ENCODE measurements at regions not wholly inside any gene's neighbourhood (a gene's known extent, or its start where the extent isn't known, plus 50 kb on each side); places are given as distances from the start of the nearest gene placed in this dataset.
A peak's percentile ranks its signal among the peaks of the same experiment; 100 is the strongest.

DNA sequence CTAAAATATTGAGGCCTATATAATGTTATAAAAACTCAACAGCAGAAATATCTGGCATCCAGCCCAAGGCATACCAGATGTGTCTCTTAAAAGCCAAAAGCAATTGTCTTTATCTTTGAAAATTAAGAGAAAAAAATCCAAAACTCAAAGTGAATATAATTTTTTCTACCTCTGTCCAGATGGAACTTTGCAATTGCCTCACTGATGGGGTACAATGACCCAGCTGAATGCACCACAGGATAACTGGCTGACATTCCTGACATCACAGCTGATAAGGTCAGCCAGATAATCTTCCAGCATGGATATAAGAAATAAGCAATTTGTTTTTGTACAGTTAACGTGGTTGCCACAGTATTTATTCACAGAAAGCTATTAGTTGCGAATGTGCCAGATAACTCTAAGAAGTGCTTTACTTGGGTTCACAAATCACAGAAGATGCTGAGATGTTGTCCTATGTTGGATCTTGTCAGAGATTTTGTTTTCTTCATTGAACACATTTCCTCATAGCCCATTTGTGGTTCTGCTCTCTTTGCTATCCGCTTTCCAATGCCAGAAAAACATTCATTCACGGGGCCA is 566.9 kb upstream of the CCDC54 start:
- H3K36me3 ChIP-seq (replicated peaks in 1 of 2; ENCODE audit: control insufficient read depth in 1 of 2, insufficient read depth in 2 of 2, low read length in 1 of 2), result peaks cover 0 to 3% of the 10 kb centered on the region in 2 experiments
- no peaks in the 10 kb centered on the region for H3K9me2 ChIP-seq
- H3K79me2 ChIP-seq (ENCODE audit: insufficient read depth), result no peaks in the 10 kb centered on the region
- H3K27me3 ChIP-seq (ENCODE audit: insufficient read depth), result no peaks in the 10 kb centered on the region
- H3K4me1 ChIP-seq (ENCODE audit: control insufficient read depth in 1 of 2, insufficient read depth in 2 of 2, low read depth in 1 of 2, low read length in 1 of 2), result peaks cover 17 to 24% of the 10 kb centered on the region in 2 experiments; a peak in 3 of 4 replicates
- H4K20me1 ChIP-seq (ENCODE audit: insufficient read depth), result no peaks in the 10 kb centered on the region
- H3K4me2 ChIP-seq, result no peak overlapping the region
- POLR2A ChIA-PET, result no interaction called here
- H3K9ac ChIP-seq, result no peak overlapping the region
- peak; percentile 36 for DNase-seq
- H3F3A ChIP-seq (replicated peaks; ENCODE audit: insufficient read depth), result peaks cover 11% of the 10 kb centered on the region
- peak overlapping the region; percentile 15 to 34; a peak in 2 of 4 replicates for H3K27ac ChIP-seq (ENCODE audit: low read depth in 2 of 2, low read length in 1 of 2)
- CTCF ChIA-PET, result no interaction called here
- H2AFZ ChIP-seq (ENCODE audit: low read depth), result no peak overlapping the region
- H3K4me3 ChIP-seq (ENCODE audit: low read depth in 2 of 2, low read length in 1 of 2), result no peak overlapping the region
- no peaks in the 10 kb centered on the region for H3K9me3 ChIP-seq
- TF ChIP-seq, protein P1, sequence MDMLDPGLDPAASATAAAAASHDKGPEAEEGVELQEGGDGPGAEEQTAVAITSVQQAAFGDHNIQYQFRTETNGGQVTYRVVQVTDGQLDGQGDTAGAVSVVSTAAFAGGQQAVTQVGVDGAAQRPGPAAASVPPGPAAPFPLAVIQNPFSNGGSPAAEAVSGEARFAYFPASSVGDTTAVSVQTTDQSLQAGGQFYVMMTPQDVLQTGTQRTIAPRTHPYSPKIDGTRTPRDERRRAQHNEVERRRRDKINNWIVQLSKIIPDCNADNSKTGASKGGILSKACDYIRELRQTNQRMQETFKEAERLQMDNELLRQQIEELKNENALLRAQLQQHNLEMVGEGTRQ (IDR thresholded peaks at IDR 0.05; ENCODE audit: borderline replicate concordance, low read depth, low read length), result no peak
- TF ChIP-seq SMC3 (IDR thresholded peaks at IDR 0.05; ENCODE audit: low read depth, low read length) (no peak), FOXM1 (IDR thresholded peaks at IDR 0.05; ENCODE audit: low read depth) (no peak), NRF1 (IDR thresholded peaks at IDR 0.05; ENCODE audit: low read depth, low read length) (no peak), FOXJ3 (CRISPR knock-in tag; IDR thresholded peaks at IDR 0.05) (no peak), CHD2 (IDR thresholded peaks at IDR 0.05; ENCODE audit: low read length, partially characterized antibody) (peak; percentile 17), EP300 (IDR thresholded peaks at IDR 0.05; ENCODE audit: borderline replicate concordance in 1 of 2, low read depth in 1 of 2, low read length in 1 of 2) (peak in 1 of 2 experiments; percentile 40; a peak in 1 of 4 replicates), GATA2 (CRISPR knock-in tag; IDR thresholded peaks at IDR 0.05) (peak; percentile 58), RAD21 (IDR thresholded peaks at IDR 0.05; ENCODE audit: low read length) (no peak), TEAD4 (IDR thresholded peaks at IDR 0.05; ENCODE audit: borderline replicate concordance, insufficient read depth) (no peak), TCF12 (IDR thresholded peaks at IDR 0.05) (peak; percentile 25; the same call in 1 of the 2 replicates), RCOR1 (IDR thresholded peaks at IDR 0.05; ENCODE audit: low read length) (peak; percentile 33; the same call in 1 of the 2 replicates), SIN3A (IDR thresholded peaks at IDR 0.05; ENCODE audit: borderline replicate concordance, low read depth, low read length) (no peak)
- TF ChIP-seq, protein P2, sequence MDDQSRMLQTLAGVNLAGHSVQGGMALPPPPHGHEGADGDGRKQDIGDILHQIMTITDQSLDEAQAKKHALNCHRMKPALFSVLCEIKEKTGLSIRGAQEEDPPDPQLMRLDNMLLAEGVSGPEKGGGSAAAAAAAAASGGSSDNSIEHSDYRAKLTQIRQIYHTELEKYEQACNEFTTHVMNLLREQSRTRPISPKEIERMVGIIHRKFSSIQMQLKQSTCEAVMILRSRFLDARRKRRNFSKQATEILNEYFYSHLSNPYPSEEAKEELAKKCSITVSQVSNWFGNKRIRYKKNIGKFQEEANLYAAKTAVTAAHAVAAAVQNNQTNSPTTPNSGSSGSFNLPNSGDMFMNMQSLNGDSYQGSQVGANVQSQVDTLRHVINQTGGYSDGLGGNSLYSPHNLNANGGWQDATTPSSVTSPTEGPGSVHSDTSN (IDR thresholded peaks at IDR 0.05), result no peak
- TF ChIP-seq, protein P3, sequence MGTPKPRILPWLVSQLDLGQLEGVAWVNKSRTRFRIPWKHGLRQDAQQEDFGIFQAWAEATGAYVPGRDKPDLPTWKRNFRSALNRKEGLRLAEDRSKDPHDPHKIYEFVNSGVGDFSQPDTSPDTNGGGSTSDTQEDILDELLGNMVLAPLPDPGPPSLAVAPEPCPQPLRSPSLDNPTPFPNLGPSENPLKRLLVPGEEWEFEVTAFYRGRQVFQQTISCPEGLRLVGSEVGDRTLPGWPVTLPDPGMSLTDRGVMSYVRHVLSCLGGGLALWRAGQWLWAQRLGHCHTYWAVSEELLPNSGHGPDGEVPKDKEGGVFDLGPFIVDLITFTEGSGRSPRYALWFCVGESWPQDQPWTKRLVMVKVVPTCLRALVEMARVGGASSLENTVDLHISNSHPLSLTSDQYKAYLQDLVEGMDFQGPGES (IDR thresholded peaks at IDR 0.05; ENCODE audit: low read depth, low read length), result no peak
- TF ChIP-seq, protein P4, sequence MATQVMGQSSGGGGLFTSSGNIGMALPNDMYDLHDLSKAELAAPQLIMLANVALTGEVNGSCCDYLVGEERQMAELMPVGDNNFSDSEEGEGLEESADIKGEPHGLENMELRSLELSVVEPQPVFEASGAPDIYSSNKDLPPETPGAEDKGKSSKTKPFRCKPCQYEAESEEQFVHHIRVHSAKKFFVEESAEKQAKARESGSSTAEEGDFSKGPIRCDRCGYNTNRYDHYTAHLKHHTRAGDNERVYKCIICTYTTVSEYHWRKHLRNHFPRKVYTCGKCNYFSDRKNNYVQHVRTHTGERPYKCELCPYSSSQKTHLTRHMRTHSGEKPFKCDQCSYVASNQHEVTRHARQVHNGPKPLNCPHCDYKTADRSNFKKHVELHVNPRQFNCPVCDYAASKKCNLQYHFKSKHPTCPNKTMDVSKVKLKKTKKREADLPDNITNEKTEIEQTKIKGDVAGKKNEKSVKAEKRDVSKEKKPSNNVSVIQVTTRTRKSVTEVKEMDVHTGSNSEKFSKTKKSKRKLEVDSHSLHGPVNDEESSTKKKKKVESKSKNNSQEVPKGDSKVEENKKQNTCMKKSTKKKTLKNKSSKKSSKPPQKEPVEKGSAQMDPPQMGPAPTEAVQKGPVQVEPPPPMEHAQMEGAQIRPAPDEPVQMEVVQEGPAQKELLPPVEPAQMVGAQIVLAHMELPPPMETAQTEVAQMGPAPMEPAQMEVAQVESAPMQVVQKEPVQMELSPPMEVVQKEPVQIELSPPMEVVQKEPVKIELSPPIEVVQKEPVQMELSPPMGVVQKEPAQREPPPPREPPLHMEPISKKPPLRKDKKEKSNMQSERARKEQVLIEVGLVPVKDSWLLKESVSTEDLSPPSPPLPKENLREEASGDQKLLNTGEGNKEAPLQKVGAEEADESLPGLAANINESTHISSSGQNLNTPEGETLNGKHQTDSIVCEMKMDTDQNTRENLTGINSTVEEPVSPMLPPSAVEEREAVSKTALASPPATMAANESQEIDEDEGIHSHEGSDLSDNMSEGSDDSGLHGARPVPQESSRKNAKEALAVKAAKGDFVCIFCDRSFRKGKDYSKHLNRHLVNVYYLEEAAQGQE (IDR thresholded peaks at IDR 0.05; ENCODE audit: low read depth, low read length), result no peak
- TF ChIP-seq, protein P5, sequence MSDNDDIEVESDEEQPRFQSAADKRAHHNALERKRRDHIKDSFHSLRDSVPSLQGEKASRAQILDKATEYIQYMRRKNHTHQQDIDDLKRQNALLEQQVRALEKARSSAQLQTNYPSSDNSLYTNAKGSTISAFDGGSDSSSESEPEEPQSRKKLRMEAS (IDR thresholded peaks at IDR 0.05; ENCODE audit: low read depth), result no peak
- TF ChIP-seq, protein P6, sequence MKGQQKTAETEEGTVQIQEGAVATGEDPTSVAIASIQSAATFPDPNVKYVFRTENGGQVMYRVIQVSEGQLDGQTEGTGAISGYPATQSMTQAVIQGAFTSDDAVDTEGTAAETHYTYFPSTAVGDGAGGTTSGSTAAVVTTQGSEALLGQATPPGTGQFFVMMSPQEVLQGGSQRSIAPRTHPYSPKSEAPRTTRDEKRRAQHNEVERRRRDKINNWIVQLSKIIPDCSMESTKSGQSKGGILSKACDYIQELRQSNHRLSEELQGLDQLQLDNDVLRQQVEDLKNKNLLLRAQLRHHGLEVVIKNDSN (IDR thresholded peaks at IDR 0.05; ENCODE audit: borderline replicate concordance, low read depth), result no peak
- 68% methylated on average over 4 of the region's 4 CpGs for WGBS (ENCODE audit: low lambda C conversion rate)

Measured in SK-N-SH (cell line).